ENCODE measurements at regions not wholly inside any gene's neighbourhood (a gene's known extent, or its start where the extent isn't known, plus 50 kb on each side); places are given as distances from the start of the nearest gene placed in this dataset.
"Not testable (repeated sequence)": the region's sequence is repeated elsewhere in the genome, so short reads cannot be mapped to it uniquely, and the experiment has no call there.

GRCh38 chr5:163306421-163306820, 131.0 kb upstream of the CCNG1 start:
- DNase-seq: no peak

DNA sequence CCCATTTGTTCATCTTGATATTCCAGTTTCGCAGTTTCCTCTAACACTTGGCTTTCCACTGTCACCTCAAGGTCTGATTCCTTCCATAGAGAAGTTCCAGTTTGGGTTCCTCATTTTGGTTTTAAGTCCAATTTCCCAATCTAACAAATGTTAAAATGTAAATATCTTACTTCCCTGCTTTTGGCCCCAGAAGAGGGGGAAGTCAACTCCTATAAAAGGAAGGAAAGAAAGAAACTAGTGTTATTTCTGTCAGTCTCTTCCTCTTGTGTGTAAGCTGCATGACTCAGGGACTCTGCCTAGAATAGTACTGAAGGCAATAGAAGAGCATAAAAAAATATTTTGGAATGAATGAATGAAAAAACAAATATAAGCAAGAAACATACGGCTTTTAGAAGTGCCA, 127.5 kb upstream of the CCNG1 start:
- DNase-seq: no peak

- no peak for DNase-seq
These were observed 126.4 kb upstream of the CCNG1 start for GRCh38 chr5:163310997-163311396.

DNA sequence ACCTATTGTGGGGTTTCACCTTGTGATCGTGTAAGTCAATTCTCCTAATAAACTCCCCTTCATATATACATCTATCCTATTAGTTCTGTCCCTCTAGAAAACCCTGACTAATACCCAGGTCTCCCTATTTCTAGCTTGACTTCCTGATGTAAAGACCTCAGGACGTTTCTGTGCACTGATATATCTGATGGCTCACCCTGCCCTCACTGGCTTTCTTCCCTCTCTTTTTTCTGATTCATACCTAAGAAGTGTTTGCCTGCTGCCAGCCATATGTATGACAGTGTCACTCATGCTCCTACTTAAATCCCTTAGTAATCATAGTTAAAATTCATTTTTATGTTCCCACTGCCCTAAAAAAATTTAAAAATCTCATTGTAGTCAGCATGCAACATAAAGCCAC, 124.8 kb upstream of the CCNG1 start:
- DNase-seq: no peak

- DNase-seq: not testable (repeated sequence)
These were observed 124.3 kb upstream of the CCNG1 start for GRCh38 chr5:163313049-163313448.

DNA sequence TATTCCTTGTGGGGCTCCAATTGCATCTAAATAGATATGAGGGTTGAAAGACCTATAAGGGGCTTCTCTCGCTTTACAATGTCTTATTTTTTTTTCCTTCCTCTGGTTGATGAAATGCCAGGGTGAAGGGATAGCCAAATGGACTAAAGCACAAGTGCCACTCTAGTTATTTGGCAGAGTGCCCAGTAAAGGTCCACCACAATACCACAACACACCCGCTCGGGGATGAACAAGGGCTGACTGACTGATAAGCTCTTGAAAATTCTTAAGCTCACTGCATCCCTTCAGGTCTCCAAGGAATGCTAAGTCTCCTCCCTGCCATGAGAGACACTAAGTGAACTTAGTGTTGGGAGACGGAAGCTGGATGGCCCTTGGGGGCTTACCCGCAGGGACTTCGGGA, 121.0 kb upstream of the CCNG1 start:
- not testable (repeated sequence) for DNase-seq

DNA sequence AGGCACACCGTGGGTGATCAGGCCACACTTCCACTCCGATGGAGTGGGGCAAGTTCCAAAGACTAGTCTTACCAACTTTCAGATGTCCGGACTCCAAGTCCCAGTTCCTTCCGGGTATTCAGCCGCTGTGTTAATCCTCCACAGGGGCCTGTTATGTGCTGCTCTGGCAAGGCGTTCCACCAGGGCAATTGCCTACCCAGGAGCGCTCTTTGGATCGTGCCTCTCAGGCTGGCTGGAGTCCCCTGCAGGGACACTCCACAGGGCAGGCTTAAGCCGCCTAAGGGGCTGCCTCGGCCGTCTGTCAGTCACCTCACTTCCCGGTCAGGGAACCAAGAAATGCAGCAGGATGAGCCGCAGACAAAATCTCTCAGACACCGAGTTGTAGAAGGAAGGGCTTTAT, 118.7 kb upstream of the CCNG1 start:
- no peak for DNase-seq

DNA sequence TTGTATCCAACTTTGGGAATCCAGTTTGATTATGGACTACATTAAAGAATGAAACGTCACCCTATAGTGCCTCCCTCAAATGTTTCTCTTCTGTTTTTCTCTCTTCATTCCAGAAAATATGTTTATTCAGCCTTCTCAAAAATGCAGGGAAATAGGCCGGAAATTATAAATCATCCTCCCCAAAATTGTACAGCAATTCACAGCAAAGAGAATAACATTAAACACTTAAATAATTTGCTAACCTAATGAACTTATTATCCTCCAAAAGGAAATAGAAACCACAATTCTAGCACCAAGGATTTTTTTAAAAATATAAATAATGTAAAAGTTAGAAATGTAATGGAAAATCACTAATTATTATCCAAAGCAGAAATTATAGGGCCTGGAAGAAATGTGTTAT, 115.9 kb upstream of the CCNG1 start:
- no peak for DNase-seq

DNA sequence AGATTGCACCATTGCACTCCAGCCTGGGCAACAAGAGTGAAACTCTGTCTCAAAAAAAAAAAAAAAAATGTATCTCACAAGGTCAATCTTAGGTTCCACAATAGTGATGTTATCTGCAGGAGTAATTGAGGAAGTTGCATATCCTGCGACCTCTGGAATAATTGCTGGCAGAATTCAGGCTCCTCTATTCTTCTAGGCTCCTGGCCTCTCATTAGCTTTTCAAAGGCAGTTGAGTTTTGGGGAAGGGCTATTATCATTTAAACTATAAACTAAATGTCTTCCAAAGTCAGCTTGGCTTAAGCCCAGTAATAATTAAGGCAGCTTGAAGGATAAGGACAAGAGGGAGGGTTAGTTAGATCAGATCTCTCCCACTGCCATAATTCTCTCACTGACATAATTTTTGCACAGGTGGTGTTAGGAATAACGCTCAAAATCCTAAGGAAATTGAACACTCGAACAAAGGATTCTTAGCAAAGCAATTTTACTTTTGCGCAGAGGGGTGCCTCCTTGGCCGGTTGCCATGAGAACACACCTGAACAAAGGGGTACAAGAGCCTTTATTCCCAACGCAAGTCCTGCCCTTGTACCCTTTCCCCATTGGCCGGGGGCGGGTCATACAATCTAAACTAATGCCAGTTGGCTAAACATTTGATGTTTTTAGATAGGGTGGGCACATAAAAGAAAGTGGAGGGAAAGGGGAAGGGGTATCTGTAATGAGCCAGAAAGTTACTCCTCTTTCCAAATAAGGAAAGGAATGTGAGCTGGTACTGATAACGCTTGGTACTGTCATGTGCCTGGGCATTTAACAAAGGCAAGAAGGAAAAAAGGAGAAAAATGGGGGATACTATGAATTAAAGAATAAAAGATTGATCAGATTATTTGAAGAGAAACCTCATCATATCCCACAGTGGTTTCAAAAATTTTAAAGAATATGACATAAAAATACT, 106.4 kb upstream of the CCNG1 start:
- no peak for DNase-seq

- not testable (repeated sequence) for DNase-seq
These were observed 101.3 kb upstream of the CCNG1 start for GRCh38 chr5:163336074-163336473.

GRCh38 chr5:163339148-163339547, 98.2 kb upstream of the CCNG1 start:
- no peak for DNase-seq

GRCh38 chr5:163340378-163340777, 97.0 kb upstream of the CCNG1 start:
- not testable (repeated sequence) for DNase-seq

DNA sequence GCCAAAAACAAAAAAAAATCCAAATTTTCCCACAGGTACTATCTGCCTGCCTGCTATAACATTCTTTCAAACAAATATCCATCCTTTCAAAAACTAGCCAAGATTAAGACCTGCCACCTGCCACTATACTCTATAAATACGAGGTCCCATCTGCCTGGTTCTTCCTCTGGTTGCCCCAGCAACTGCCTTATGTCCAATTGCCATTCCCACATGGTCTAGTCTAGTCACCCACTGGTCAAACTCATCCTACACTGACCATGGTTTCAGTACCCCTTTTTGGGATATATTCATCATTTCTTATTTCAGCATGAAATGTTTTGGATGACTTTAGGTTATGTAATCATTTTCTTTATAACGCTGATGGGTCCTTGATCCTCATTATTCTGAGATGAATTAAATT, 95.1 kb upstream of the CCNG1 start:
- DNase-seq: no peak

- DNase-seq: no peak
These were observed 92.2 kb upstream of the CCNG1 start for GRCh38 chr5:163345216-163345615.

- peak in 1 of 2 experiments; percentile 8 for DNase-seq
These were observed 89.7 kb upstream of the CCNG1 start for GRCh38 chr5:163347671-163348070.

DNA sequence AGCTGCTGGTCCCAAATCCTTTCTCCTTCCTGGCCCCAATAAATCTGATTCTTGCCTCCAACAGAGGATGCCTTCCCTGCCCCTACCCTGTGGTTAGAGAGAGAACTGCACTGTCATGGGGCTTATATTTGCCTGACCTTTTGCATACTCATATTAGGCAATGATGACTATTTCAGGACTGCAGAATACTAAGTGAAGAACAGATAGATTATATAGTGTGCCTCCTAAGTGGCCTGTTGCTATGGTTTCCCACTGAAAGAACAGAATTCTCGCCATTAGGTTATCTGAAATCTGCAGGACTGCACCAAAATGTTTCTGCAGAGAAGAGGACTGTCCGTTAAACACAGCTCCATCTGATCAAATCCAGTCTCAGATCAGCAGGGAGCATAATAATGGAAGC, 87.3 kb upstream of the CCNG1 start:
- DNase-seq: no peak

DNA sequence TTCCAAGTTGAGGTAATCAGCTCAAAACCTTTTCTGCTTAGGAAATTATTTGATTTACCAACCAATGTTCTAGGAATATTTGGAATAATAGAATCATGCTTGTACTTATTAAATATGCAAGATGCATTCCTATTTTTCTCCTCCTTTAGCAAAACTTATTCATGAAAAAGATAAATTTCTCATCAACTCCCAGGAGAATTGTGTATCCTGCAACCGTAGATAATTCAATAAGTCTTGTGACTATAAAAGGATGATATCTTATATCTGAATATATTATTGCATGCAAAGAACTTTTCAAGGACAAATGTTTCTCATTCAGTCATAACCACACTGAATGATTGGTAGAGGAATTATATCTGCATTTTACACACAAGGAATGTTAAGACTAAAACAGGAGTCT, 84.9 kb upstream of the CCNG1 start:
- DNase-seq: no peak

- not testable (repeated sequence) for DNase-seq
These were observed 81.6 kb upstream of the CCNG1 start for GRCh38 chr5:163355811-163356210.

DNA sequence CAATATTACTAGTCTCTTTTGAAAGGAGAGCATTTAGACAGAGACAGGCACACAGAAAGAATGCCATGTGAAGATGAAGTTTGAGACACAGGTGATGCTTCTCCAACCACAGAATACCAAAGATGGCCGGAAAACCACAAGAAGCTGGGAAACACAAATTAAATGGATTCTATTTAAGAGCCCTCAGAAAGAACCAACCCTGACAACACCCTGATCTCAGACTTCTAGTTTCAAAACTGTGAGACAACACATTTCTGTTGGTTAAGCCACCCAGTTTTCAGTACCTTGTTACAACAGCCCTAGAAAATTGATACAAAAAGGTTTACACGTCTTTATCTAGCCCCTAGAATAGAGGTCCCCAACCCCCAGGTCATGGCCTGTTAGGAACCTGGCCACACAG, 79.8 kb upstream of the CCNG1 start:
- DNase-seq: no peak

GRCh38 chr5:163360656-163361055, 76.7 kb upstream of the CCNG1 start:
- DNase-seq: no peak

DNA sequence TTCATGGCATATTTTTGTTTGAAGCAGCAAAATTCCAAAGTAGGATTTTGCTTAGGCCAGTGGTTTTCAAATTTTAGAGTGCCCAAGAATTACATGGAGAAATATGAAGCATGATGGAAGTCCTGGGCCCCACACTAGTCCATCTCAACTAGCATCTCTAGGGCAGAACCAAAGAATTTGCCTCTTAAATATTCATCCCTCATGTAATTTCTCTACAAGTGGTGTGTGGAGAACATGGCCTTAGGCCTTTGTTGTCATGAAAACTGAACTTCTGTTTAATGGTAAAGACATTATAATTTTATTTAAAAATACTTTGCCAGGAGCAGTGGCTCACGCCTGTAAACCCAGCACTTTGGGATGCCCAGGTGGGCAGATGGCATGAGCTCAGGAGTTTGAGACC, 75.9 kb upstream of the CCNG1 start:
- no peak for DNase-seq

DNA sequence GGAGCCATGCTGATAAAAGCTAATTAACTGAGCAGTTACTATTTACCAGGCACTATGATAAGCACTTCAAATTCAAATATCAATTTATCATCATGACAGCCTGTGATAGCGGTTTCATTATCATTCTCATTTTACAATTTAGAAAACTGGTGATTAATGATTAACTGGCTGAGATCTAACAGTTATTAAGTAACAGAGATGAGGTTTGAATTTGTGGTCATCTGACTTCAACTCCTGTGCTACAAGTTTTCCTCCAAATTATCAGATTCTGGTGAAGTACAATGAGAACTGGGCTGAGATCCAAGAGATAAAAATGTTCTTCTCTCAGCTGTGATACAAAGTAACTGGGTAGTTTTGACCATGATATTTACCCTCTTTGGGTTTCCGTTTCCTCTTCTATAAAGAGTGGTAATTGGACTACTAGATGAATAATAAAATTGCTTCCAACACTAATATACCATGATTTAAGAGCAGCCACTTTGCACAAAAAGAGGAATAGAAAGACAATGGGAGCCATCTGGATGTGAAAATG, 74.5 kb upstream of the CCNG1 start:
- DNase-seq: no peak

DNA sequence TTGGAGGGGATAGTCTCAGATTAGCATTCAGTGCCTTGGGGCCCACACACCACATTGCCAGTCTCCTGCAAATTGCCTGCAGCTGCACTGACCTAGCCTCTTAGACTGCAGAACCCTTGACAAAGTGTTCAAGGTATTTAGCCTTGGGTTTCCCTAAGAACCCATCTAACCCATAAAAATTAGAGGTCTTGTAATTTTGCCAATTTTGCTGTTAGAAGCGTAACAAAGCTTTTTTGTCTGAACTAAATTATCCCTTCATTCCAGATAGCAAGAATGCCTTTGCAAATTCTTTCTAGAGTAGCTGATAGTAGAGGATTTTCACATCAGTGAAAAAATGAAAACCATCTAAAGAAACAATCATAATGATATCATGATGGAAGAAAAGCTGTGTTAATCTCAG, 74.0 kb upstream of the CCNG1 start:
- DNase-seq: no peak

- no peak for DNase-seq
These were observed 70.6 kb upstream of the CCNG1 start for GRCh38 chr5:163366757-163367156.

Data from cerebellar nuclear complex (tissue), 1 donor.